Inflammatory macrophage (primary cell): ENCODE measurements at regions not wholly inside any gene's neighbourhood (a gene's known extent, or its start where the extent isn't known, plus 50 kb on each side); places are given as distances from the start of the nearest gene placed in this dataset.
A peak's percentile ranks its signal among the peaks of the same experiment; 100 is the strongest.

Experiments
- DNase-seq, 2 donors: peaks; one replicate each; pipeline ENCODE4 v3.0.0-alpha.2; 2020 to 2022

DNA sequence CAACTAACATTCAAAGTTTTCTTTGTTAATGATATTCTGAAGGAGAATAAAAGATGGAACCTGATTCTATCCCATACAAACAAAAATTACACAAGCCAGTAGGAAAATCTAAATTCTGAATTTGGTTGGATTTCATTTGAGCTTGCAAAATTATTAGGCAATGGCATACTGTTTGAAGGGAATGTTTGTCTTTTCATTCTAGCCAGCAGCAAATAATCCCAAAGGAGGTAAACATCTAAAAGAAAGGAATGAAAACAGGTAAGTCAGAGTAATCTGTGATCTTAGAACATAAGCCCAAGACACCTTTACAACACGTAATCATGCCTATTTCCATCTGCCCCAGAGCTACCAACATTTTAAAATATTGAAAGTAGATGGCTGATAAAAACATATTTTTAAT is 482.1 kb upstream of the CITED2 start:
- DNase-seq = no peak

DNA sequence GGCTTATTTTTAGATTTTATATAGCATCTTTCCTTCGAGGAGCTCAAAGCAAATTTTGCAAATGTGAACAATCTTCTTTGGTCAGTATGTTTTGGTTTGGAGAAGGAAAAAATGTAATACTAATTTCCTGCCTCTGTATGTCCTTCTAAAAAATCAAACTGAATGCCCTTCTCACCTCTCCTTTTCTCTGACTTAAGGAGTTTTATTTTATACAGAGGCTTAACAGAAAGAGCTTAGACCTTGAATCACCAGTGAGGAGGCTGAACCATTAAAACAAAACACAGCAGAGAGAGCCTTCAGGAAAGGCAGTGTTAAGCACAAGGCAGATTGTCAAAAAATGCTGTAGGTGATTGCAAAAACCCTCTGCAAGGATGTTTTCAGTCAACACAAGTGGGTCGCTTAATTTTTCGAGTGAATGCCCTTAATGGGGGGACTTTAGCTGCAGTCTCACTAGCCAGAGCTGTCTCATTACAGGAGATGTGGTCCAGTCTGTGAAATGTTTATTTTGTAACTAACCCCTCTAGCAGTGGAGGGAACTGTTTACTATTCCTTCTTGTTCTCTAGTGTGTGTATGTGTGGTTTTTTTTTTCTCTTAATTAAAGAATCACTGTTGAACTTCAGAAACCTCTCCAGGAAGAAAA is 481.3 kb upstream of the CITED2 start:
- no peak for DNase-seq

DNA sequence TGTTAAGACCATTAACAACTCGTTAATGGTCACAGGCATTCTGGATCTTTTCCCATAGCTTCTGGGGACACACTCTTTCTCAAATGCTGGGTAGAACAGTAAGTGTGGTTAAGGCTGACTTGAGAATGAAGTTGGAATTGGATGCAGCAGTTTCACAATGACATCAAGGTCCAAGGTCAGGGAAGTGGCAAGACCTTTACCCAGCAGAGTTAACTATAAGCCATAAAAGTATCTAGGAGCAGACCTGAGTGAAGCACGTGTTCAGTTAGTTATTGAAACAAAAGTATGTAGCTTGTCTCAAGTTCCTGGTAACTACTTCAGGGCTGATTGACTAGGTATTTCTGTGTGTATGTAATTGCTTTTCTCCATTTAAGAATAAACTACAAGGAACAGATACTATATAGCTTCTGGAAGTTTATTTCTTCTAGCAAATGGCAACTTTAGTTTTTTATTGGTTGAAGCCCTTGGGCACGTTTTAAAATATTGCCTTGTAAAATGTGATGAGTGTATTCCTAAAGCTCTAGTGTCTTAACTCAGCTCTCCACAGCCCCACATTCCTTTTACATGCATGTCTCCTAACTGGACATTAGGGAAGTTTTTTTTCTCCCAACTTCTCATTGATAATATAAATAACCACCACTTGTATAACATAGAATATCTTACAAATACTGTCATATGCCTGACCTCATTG is 479.0 kb upstream of the CITED2 start:
- DNase-seq = no peak

DNA sequence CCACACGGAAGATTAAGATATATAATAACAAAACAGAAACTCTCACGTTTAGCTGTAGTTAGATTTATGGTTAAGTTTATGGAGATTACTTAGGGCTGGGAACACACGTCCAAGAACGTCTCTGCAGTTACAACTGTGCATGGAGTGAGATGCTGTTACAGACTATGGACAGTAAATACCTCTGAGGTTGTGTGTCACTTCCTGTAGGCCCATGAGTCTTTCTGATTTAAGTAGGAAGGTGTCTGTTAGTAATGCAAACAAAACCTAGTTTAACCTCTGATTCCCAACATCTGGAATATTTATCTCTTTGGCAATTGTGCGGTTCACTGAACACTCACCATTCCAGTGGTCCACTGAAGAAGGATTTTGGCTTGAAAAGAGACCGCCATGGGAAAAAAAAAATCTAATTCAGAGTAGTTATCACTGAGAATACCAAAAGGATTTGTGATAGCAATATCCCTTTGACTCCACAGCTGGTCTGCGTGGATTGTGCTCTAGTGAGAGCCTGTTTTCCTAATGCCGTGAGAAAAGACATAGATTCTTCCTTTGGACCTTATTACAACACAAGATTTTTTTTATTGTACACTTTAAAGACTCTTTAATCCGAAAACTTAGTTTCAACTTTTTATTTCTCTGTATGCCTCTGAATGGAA is 478.2 kb upstream of the CITED2 start:
- no peak for DNase-seq

DNA sequence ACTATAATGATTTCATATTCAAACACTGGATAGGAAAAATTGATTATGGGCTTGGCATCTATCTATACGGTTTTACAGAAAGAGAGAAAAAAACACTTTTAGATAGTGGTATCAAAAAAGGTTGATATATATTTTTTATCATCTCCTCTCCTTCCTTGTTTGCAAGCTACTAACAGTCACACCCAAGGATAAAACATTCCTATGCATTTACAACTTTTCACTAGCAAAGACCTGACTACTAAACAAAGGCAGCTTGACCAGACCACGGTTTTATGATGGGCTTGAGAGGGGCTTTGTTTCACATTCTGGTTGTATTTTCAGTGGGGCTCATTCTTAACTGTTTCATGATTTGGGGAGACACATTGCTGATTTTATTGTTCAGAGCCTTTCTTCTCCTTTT is 477.6 kb upstream of the CITED2 start:
- no peak for DNase-seq

DNA sequence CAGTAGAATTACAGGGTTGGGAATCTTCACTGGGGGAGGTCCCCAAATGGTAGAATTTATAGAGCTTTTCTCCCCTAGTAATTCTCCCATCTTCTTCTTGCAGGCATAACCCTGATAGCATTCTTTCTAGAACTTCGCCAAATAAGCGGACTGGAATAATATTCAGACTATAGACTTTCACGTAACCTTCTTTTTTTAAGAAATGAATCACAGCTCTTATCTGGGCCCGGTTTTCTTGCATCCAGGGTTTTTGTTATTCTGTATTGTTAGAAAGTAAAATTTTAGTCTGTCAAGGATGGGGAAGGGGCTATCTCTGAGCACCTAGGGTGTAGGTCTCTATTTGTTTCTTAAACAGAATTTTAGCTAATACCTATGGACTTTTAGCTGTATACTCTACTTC is 476.8 kb upstream of the CITED2 start:
- no peak for DNase-seq

DNA sequence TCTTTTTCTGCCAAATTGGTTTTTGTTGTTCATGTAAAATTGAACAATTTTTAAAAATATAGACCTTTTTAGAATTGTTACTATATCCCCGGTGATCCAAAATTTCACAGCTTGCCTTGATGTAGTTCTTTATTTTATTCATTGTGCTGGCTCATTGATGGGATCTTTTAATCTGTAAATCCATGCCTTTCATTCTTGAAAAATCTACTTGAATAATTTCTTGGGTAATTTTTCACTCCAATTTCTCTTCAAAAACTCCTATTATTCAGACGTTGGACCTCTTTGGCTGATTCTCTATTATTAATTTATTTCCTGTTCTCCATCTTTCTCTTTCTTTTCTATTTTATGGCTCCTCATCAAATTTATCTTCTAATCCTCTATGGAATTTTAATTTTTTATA is 476.1 kb upstream of the CITED2 start:
- DNase-seq = no peak

DNA sequence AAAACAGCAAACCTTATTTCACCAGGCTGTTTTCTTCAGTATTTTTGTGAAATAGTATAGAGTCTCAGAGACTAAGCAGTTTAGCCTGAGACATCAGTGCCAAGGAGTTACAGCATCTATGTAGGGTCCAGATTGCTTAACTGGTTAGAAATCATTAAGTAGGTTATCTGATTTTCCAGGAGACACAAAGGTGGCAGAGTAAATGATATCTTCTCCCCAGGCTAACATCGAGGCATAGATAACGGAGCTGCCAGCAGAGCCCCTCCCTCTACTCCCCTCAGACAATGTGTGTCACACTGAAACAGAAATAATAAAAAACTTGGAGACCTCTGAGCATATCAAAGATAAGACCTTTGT is 473.0 kb upstream of the CITED2 start:
- peak in 1 of 2 donors; percentile 13 for DNase-seq

DNA sequence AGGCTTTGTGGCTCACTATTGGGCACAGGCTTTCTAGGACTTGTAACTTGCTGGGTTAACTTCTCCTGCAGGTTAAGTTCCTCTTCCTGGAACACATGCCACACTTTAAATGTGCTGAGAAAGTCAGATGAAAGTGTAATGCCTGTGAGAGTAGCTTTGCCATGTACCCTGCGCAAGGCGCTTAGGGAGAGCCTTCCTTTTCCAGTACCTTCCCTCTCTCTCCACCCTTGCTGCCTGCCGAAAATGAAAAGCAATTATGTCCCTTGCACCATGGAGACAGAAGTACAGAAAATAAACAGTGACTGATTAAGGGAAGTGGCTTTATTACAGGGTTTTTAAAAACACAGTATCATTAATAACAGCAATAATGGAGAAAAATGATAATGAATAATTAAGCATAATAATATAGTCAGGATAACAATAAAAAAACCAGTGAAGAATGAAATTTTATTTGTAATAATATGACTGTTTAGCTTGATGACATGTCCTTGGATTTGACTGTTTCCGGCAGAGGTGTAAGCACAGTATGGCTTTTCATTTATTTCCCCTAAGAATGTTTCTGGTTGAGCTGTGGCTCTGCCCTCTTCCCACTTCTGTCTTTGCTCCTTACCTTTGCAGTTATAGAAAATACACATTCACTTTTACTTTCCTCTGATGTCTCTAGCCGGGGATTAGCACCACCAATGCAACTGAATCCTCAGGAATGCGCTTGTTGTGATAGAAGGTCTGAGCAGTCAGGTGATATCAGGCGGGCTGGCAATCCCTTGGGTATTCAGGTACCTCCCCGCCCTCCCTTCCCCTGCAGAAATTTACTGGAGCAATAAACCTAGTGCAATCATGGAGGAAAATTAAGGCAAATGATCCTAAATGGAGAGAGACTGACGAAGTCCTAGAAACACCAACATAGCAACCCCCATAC is 472.3 kb upstream of the CITED2 start:
- peak; percentile 34 to 60 for DNase-seq

DNA sequence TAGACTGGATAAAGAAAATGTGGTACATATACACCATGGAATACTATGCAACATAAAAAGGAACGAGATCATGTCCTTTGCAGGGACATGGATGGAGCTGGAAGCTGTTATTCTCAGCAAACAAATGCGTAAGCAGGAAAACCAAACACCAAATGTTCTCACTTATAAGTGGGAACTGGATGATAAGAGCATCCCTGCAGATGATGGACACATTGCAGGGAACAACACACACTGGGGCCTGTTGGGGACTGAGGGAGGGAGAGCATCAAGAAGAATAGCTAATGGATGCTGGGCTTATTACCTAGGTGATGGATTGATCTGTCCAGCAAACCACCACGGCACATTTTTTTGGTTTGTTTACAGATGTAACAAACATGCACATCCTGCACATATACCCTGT is 470.5 kb upstream of the CITED2 start:
- no peak for DNase-seq

DNA sequence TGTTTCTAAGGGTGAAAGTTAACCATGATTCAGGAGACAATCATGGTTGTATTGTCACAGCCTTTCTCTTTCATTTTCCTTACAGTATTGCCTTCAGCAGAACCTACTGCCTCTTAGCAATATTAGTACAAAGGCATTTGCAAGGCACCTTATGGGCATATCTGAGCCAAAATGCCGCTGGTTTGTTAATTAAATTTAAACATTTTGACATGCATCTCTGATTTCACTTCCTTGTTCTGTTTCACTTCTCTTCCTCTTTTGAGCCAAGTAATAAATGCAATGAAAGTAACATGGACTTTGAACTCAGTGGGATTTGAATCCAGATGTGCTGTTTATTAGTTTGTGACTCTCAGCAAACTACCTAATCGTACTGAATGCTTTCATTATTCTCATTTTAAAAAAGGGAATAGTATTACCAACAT is 467.4 kb upstream of the CITED2 start:
- DNase-seq = peak; percentile 68 to 79

DNA sequence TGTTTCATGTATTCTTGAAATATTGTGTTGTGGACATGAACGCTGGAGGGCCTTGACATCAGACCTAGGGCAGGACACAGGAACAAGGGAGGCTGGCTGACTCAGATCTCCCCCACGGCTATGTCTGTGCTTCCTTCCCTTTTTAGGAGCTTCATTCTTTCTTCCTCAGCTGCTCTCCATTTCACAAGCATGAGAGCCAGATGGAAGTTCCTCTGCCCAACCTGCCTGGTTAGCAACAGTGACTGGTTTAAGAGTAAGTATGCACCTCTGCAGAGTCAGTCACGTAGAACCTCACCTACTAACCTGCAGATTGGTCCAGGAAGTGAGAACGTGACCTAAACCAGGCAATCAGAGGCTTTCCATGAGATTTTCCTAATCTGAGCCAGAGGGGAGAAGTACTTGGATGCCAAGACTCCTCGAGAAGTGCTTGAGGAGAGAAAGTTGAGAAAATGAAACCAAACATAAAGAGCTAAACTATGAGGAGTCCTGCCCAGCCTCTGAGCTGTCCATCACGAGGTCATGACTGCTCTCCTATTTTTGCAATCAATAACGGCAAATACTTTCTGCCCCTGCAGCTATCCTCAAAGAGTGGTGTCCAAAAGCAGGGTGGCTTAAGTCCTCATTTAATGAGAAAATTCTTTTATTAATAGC is 465.2 kb upstream of the CITED2 start:
- DNase-seq = peak; percentile 90 to 94

DNA sequence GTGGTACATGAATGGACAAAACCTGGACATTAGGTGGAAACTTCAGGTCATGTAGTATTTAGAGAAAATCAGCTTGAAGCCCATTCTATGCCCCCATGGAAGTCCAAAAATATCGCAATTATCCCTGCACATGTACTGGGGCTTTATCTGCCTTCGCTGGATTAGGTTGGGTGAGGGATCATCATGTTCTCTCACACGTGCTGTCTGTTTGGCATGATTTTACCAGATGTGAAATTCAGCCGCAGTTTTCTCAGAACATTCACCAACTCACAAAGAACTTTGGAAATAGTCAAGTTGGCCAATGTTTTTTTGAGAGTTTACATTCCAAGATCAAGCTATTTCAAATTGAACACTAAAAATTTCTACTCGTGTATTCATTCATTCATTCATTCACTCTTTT is 459.8 kb upstream of the CITED2 start:
- DNase-seq = no peak

DNA sequence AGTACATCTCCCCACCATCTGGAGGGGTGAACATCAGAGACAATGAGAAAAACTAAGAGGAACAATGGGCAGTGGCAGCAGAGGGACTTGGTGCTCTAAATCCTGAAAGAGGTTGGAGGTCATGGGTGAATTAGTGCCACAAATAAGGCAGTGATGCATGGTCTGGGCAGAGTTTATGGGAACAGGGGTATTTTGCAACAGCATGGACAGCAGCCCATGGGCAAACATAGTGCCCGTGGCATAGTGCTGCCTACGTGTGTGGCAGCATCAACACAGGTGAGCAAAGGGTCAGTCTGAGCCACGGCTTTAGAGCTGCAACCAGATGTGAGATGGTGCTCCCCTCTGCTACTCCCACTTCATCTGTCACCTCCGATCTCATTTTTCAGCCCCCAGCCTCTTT is 459.1 kb upstream of the CITED2 start:
- no peak for DNase-seq

DNA sequence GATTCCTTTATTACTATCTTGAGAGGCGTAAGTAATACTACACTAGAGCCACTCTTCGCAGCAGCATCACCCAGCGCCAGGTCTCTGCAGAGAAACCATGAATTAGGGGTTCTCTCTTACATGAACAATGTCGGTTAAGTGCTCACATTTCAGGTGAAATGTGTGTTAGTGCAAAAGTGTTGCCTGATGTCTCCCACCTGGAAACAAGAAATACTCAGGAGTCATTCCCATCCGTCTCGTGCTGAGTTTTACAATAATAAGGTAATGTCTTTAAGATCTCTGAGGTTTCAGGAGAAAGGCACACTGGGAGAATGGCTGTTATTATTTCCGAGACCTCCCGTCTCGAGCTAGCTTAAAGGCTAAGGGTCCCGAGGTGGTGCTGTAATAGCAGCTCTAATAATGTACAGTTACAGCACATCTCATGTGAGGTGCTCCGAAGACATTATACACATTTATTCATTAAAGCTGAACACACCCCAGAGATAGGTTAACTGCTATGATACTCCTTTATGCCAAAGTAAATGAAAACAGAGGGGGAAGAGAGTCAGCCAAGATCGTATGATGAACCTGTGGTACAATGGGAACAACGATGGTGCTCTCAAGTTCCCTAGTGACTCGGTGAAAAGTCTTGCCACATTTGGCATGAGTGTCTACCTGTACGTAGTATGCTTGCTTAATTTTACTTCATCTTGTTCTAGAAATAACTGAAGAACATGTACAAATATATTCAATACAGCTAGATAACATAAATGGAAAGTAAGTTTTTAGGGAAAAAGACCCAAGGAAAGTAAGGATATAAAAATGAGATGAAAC is 458.3 kb upstream of the CITED2 start:
- no peak for DNase-seq

DNA sequence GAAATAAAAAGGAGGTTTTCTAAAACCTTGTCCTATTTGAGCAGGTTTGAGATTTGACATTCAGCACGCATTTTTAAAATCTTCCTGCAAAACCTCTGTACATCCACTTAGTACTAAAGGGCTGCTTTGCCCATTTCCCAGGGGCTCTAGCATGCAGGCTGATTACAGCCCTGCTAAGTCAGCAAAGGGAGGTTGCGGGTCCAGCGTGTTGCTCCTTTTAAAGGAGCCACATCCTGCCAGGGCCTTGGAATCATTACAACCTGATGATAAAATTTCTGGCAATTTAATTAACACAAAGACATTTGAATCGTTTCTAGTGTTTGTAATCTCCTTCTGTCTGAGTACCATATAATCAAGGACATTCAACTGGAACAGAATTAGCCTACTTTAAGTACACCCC is 455.1 kb upstream of the CITED2 start:
- DNase-seq = no peak

DNA sequence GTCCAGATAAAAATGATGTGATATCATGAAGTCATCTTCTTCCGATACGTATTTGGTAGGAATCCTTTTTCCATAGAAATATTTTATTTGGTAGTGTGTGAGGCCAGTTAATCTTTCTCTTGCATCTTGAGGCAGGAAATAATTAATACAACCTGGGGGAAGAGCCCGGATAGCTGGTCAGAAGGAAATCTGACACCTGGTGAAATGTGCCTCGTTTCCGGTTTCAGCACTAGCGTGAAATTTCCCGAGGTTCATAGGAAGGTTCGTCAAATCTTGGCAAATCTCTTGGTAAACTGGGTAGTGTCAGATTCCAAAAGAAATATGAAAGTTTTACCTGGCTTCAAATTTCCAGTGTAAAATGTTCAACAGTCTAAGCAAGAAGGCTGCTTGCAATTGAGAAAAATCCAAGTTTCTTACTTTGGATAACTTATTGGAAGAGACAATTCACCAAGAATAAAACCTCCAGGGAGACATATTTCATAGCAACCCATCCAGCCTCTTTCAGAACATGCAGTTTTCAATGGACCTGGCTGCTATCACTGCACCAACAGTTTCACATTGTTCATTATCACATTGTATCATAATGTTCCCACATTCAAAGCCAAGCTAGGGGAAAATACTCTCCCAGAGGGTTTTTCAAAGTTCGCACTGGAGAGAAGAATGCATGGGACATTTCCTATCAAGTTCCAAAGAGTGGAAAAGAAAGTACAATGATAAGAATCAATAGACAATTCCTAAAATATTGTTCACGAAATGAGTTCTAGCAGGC is 454.5 kb upstream of the CITED2 start:
- DNase-seq = no peak

DNA sequence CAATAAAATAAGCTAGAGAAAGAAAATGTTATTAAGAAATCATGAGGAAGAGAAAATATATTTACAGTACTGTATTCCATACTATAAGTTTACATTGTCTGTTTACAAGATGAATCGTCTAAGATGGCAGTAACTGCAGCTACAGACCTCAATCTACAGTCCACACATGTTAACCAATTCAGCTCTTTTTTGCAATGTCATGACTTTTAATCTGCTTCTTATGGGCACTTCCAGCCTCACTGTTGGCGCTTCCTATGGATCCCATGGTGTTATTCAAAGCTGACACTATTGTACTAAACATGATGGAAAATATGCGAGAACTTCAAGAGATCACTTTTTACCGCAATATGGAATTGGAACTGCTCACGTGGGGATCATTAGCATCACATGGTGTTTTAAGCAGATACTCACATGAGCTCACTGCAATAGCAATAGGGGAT is 451.5 kb upstream of the CITED2 start:
- DNase-seq = no peak

DNA sequence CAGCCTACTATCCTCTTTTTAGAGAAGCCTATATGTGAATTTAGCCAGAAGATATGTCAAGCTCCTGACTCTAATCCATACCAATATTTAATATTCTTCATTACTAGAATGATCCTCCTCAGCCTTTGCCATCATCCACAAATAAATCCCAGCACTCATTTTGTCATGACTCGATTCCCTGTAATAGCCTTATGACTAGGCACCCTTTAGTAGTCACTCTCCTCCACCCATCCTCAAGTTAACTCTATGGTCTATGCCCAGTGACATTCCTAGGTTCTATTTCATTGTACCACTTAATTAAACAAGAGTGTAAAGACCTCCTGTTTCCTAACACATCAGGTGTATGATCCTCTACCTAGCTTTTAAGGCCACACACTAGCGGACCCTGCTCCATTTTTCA is 450.4 kb upstream of the CITED2 start:
- DNase-seq = no peak

DNA sequence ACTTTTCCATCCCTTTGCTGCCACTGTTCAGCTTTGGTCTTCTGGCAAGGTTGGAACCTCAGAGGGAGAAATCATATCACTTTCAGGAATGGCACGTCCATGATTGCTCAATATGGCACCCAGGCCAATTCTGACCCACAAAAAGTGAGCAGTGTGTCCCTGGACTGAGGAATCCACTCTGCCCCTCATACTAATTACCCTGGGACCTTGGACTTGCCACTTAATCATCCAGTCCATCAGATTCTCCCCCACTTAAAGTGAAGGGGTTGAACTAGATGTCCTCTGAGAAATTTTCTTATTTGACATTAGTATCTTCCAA is 449.3 kb upstream of the CITED2 start:
- DNase-seq = no peak
